Dermis microvascular lymphatic vessel endothelial cell (primary cell): ENCODE measurements at regions not wholly inside any gene's neighbourhood (a gene's known extent, or its start where the extent isn't known, plus 50 kb on each side); places are given as distances from the start of the nearest gene placed in this dataset.
"Not testable (repeated sequence)": the region's sequence is repeated elsewhere in the genome, so short reads cannot be mapped to it uniquely, and the experiment has no call there.

Source experiments
- DNase-seq, 2 donors: peaks; one replicate each; pipeline versions ENCODE4 v3.0.0 to v3.0.0-alpha.2; 2010; ENCODE audit warnings: low read depth in 2 of 2

DNA sequence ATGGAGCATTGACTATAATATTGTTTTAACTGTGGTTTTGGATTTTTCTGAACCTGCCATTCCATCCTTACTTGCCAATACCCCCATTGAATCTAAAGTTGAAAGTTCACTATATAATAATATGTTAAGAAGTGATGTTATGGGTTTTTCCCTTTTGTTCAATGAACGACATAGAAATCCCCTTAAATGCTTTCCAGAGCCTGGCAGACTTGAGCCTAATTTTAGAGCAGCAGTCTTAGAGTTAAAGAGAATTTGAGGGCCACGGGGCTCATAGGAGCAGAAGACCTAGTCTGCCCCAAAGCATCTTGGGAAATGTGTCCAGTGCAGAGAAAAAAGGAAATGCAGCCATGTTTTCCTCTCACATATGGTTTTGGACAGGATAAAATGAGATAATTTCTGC is 146.1 kb upstream of the SLC44A1 start:
- DNase-seq, result no peak

- DNase-seq, result no peak
Measured at GRCh38 chr9:105103776-105104175, 140.7 kb upstream of the SLC44A1 start.

GRCh38 chr9:105114318-105114717 is 130.1 kb upstream of the SLC44A1 start:
- no peak for DNase-seq

- DNase-seq, result no peak
Measured at GRCh38 chr9:105114964-105115728, 129.3 kb upstream of the SLC44A1 start.

DNA sequence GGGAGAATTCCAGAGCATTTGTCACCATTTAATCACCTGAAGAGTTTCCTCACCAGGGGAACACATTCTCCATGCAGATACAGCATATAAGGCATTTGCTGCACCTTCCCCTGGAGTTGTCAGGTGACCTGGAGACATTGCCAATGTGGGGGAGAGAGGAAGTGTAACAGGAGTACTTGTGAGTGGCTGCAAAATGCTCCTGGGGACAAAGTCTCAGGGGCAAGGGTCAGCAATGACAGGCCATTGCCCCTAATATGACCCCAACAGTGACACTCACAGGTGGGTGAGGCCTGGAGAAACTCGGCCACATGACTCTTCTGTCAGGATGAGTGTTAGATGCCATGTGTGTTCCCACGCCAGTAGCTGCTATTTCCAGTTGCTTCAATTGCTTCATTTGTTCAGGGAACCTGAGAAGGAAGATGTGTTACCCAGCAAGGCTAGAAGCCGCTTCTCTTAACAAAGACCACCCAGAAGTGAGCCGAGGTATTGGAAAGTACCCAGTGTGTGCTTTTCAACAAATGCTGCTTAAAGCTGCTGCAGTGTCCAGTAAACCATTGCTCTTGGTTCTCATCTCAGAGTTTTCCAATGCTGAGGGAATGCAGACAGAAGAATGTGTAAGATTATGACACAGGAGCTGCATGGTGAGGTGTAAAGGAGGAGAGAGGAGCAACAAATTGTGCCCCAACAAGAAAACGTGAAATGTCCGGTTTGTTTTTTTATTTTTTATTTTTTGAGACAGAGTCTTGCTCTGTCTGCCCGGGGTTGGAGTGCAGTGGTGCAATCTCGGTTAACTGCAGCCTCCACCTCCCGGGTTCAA is 128.2 kb upstream of the SLC44A1 start:
- DNase-seq, result no peak

- DNase-seq, result no peak
Measured at GRCh38 chr9:105117234-105117633, 127.2 kb upstream of the SLC44A1 start.

- DNase-seq, result no peak
Measured at GRCh38 chr9:105118636-105119035, 125.8 kb upstream of the SLC44A1 start.

- DNase-seq, result no peak
Measured at GRCh38 chr9:105119156-105119555, 125.3 kb upstream of the SLC44A1 start.

DNA sequence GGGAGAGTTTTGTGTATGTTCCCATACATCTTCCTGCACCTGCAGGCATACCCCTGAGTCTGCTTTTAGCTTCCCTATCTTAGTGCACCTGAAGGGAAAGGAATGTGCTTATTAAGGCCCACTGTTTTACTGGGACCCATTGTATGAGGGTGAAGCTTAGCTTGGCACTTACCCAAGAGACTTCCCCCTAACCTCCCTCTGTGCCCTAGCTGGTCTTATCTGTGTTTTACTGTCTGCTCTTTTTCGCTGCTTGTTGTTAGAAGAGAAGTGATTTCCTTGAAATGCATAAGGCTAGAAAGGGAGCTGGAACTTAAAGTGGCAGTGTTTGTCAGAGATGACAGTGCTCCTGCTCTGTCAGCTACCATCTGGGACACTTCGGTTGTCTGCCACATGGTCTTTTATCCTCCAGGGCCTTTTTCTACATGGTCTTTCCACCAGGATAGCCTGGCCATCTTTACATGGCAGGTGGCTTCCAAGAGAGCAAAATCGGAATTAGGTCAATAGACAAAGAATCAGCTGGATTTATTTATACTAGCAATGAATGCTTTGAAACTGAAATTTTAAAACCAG is 122.5 kb upstream of the SLC44A1 start:
- DNase-seq, result no peak

GRCh38 chr9:105124598-105124997 is 119.9 kb upstream of the SLC44A1 start:
- DNase-seq, result not testable (repeated sequence)

DNA sequence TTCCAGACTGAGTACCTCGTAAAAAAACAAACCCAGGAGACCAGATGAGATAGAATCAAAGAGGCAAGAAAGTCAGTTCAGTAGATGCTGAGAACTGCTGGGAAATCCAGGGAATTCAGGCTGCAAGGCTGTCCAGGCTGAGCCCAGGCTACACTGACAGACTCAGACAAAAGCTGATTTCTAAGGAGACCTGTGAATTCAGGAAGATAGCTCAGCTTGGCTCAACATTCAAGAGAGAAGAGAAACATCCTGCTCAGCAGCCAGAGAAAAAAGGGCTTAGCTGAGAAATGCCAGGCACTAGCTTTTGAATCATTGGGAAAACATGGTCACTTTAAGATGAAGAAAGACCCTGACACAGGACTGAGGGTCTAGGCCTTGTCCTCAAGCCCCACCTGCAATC is 118.2 kb upstream of the SLC44A1 start:
- DNase-seq, result peak in 1 of 2 donors; percentile 11

GRCh38 chr9:105127863-105128220 is 116.6 kb upstream of the SLC44A1 start:
- DNase-seq, result peak in 1 of 2 donors; percentile 87

DNA sequence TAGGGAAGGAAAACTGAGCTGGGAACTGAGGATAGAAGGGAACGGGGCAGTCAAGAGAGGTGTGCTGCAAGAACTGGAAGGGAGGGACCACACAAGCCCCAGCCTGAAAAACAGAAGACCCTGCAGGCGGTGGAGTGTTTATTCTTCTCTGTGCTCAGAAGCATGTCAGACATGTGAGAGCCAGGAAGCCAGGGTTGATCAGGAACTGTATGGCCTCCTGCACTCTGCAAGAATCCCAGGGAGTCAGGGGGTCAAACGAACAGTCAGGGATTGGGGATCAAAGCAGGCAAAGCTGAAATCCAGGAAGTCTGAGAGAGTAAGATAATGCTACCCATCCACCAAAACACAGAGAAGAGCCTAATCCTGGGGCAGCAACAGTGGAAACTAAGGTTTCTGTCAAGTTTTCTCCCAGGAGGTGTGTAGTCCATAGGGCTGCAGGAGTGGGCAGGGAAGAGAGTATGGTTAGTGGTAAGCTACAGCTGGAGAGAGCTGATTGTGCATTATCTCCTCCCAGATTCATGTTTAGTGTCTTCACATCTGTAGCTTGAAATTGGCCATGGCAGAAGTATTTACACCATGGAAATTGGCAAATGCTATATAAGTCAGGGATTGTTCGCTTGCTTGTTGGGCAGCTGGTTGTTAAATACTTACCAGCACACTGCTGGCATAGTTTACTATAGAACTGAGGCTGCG is 115.4 kb upstream of the SLC44A1 start:
- peak in 1 of 2 donors; percentile 77 for DNase-seq

- DNase-seq, result no peak
Measured at GRCh38 chr9:105129731-105130130, 114.7 kb upstream of the SLC44A1 start.

- DNase-seq, result no peak
Measured at GRCh38 chr9:105131981-105132380, 112.5 kb upstream of the SLC44A1 start.

DNA sequence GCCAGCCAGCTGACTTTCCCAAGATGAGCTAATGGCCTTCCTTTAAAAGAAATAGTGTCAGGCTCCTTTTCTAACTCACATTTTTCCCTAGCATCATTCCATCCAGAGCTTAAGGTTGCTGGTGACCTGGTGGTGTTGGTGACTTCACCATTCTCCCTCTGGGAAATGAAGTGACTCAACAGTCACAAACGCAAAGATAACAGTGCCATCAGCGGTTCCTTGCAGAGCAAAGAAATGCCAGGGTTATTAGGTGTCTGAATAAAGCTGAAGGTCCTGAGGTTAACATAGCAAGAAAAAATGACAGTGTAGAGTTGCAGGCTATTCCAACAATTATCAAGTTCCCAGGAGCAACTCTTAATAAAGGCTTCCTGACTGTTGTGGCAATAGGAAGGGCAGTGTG is 111.8 kb upstream of the SLC44A1 start:
- DNase-seq, result peak in 1 of 2 donors; percentile 6

DNA sequence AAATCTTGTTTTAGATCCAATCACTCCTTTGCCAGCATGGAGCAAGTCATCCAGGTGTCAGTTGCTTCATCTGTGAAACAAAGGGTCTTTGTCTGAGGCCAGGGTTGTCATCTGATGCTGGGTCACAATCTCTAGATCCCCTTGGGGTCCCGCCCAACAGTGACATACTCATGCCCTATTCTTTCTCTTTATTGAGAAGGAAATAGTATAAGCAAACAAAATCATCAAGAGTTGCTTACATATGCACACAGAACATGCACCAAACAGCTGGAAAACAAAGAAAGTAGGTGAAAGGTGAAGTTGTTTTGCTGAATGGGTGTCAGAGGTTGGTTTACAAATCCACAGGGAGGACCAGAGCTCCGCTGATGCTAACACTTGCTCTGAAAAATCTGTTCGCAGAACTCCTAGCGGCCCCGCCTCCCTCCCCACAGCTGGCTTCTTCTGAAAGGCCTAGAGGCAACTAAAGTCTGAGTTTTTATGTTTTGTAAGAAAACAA is 106.1 kb upstream of the SLC44A1 start:
- DNase-seq, result no peak

DNA sequence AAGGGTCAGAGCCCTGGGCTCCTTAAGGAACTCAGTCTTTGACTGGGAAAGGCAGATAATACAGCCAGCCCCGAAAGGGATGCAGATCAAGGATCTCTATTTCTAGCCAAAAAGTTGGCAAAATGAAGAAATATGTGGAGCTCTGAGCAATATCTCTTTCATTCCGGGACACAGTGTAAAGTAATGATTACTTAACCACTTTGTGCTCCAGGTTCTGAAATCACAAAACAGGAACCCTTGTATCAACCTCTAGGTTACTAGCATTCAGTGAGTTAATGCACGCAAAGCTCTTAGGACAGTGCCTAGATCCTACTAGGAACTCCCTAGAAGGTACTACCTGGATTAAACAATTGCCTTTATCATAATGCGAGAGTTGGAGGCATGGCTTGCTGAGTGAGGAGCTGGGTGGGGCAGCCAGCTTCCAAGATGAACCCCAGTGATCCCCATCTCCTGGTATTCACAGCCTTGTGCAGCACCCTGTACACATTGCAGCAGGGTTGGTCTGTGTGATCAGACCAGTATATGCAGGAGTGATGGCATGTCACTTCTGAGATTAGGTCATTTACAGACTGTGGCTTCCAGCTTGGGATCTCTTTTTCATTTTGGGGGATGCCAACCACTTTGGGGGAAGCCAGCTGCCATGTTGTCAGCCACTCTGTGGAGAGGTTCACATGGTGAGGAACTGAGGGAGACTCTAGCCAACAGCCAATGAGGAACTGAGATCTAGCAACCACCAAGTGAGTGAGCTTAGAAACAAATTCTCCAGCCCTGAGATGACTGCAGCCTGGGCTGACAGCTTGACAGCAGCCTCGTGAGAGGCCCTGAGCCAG is 103.1 kb upstream of the SLC44A1 start:
- no peak for DNase-seq

DNA sequence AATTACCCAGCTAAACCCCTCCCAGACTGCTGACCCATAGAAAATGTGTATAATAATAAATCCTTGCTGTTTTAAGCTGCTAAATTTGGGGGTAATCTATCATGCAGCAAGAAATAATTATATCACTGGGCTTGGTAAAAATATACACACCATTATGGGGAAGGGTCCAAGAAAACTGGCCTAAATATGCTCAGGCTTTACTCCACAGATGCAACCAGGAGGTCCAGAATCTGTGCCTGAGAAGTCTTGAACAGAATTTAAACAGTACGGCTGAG is 102.5 kb upstream of the SLC44A1 start:
- no peak for DNase-seq

DNA sequence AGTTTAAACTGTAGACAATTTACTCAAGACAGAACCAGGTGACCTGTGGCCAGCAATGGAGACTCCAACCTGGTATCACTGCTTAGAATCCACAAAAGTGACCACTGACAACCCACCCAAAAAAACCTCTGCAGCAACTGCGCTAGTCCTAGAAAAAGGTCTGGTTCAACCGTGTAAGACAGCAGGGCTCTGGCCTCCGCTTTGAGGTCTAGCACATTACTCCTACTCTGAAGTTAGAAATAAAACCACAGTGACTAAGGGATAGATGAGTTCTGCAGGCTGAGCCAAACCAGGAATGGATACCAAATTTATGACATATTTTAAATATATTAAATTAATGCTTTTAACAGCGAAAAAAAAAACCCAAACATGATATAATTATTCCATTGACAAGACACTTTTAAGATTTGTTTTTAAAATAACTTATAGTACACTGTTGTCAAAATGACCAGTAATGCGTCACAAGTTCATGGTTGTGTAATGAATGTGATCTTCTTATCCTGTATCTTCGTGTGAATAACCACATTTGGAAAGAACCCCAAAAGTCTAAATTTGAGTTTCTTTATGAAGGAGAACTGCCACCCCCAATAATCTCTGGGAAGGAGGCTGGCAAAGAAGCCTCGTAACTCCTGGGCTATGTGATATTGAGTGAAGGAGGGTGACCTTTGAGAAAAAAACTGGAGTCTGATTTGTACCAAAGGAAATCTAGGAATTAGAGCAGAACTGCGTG is 101.9 kb upstream of the SLC44A1 start:
- DNase-seq, result no peak

GRCh38 chr9:105143136-105143430 is 101.4 kb upstream of the SLC44A1 start:
- no peak for DNase-seq
